Natural killer cell treated with Interleukin-12 subunit alpha and Interleukin-12 subunit beta and Interleukin-15 and Interleukin-18, amount 100 ng/mL, for 72 hours (primary cell): ENCODE measurements at regions not wholly inside any gene's neighbourhood (a gene's known extent, or its start where the extent isn't known, plus 50 kb on each side); places are given as distances from the start of the nearest gene placed in this dataset.
"Not testable (repeated sequence)": the region's sequence is repeated elsewhere in the genome, so short reads cannot be mapped to it uniquely, and the experiment has no call there.

Experiments used
- ATAC-seq, 2 donors: fragments of 150-1000 bp; cut with Tn5 transposase in 1 of 2; sonication (Bioruptor Pico), chemical (Tn5 transposase) in 1 of 2; 2 replicates each; pipeline ENCODE4 v1.10.0; 2021
- DNase-seq: peaks from one replicate; pipeline ENCODE4 v3.0.0; 2022; ENCODE audit warnings: low spot score
- H3K27ac Mint-ChIP-seq, 2 donors: 1 replicate in 1 of 2; 2 replicates in 1 of 2; pipeline ENCODE4 v1.8.0; 2022; ENCODE audit warnings: mixed read lengths in 2 of 2, mild to moderate bottlenecking in 1 of 2, moderate library complexity in 1 of 2
- H3K27me3 Mint-ChIP-seq, 2 donors: 1 replicate in 1 of 2; 2 replicates in 1 of 2; pipeline ENCODE4 v1.8.0; 2022; ENCODE audit warnings: mixed read lengths in 2 of 2
- H3K36me3 Mint-ChIP-seq: one replicate; pipeline ENCODE4 v1.8.0; 2022; ENCODE audit warnings: mixed read lengths
- H3K4me1 Mint-ChIP-seq, 2 donors: 1 replicate in 1 of 2; 2 replicates in 1 of 2; pipeline ENCODE4 v1.8.0; 2022; ENCODE audit warnings: low read depth in 2 of 2, mixed read lengths in 2 of 2, mild to moderate bottlenecking in 1 of 2
- H3K4me3 Mint-ChIP-seq: one replicate; pipeline ENCODE4 v1.8.0; 2022; ENCODE audit warnings: mixed read lengths
- H3K9me3 Mint-ChIP-seq: 2 replicates; pipeline ENCODE4 v1.8.0; 2022; ENCODE audit warnings: mixed read lengths

GRCh38 chr6:163876391-163876790, 461.9 kb downstream of the QKI start:
- no peak overlapping the region for H3K4me3 Mint-ChIP-seq
- ATAC-seq (no peak), DNase-seq (no peak)
- peaks cover 4% of the 10 kb centered on the region for H3K9me3 Mint-ChIP-seq
- peaks cover 11% of the 10 kb centered on the region for H3K36me3 Mint-ChIP-seq
- H3K4me1 Mint-ChIP-seq = no peaks in the 10 kb centered on the region
- no peak overlapping the region for H3K27ac Mint-ChIP-seq
- peaks cover 26 to 41% of the 10 kb centered on the region in 2 donors for H3K27me3 Mint-ChIP-seq

GRCh38 chr6:163874784-163875183, 460.3 kb downstream of the QKI start:
- ATAC-seq (no peak), DNase-seq (no peak)
- H3K27ac Mint-ChIP-seq = no peak overlapping the region
- peaks cover 4% of the 10 kb centered on the region for H3K9me3 Mint-ChIP-seq
- peaks cover 22 to 35% of the 10 kb centered on the region in 2 donors for H3K27me3 Mint-ChIP-seq
- H3K4me3 Mint-ChIP-seq = no peak overlapping the region
- H3K4me1 Mint-ChIP-seq = no peaks in the 10 kb centered on the region
- peaks cover 8% of the 10 kb centered on the region for H3K36me3 Mint-ChIP-seq

DNA sequence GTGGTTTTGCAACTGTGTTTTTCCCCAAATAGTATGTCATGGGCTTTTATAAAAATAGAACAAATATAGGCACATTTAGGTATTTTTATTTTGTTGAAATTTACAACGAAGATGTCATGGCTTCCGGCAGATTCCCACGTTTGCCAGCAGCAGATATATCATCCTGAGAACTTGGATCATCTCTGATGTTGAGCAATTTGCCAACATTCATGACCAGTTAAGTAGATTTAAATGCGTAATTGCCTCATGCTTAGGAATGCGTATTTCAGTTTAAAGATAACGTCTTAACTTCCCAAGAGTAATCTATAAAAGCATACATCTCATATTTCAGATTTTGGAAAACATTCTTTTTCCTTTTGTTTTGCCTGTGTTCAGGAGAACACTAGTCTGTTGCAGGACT, 457.8 kb downstream of the QKI start:
- ATAC-seq (no peak), DNase-seq (no peak)
- Mint-ChIP-seq H3K4me1 (no peaks in the 10 kb centered on the region), H3K27me3 (peaks cover 13 to 23% of the 10 kb centered on the region in 2 donors), H3K4me3 (no peak overlapping the region), H3K27ac (no peak overlapping the region), H3K9me3 (no peaks in the 10 kb centered on the region), H3K36me3 (peaks cover 4% of the 10 kb centered on the region)

DNA sequence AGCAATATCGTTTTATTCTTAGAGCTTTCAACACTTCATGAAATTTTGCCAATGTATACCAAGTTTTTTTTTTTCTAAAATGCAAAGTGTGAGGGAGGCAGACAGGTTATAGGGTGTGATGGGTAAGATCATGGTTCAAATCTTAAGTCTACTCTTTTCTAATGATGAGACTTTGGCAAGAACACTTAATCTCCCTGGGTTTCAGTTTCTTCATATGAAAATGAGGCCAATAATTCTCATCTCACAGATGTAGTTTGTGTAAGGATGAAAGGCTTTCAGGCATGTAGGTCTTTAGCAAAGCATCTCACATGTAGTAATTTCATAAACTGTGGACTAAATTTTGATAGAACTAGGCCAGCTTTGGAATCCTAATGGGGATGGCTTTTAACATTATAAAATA, 457.1 kb downstream of the QKI start:
- H3K9me3 Mint-ChIP-seq = no peaks in the 10 kb centered on the region
- DNase-seq = no peak
- no peak for ATAC-seq
- no peaks in the 10 kb centered on the region for H3K4me1 Mint-ChIP-seq
- peaks cover 4% of the 10 kb centered on the region for H3K36me3 Mint-ChIP-seq
- H3K4me3 Mint-ChIP-seq = no peak overlapping the region
- peaks cover 14 to 22% of the 10 kb centered on the region in 2 donors for H3K27me3 Mint-ChIP-seq
- H3K27ac Mint-ChIP-seq = no peak overlapping the region

DNA sequence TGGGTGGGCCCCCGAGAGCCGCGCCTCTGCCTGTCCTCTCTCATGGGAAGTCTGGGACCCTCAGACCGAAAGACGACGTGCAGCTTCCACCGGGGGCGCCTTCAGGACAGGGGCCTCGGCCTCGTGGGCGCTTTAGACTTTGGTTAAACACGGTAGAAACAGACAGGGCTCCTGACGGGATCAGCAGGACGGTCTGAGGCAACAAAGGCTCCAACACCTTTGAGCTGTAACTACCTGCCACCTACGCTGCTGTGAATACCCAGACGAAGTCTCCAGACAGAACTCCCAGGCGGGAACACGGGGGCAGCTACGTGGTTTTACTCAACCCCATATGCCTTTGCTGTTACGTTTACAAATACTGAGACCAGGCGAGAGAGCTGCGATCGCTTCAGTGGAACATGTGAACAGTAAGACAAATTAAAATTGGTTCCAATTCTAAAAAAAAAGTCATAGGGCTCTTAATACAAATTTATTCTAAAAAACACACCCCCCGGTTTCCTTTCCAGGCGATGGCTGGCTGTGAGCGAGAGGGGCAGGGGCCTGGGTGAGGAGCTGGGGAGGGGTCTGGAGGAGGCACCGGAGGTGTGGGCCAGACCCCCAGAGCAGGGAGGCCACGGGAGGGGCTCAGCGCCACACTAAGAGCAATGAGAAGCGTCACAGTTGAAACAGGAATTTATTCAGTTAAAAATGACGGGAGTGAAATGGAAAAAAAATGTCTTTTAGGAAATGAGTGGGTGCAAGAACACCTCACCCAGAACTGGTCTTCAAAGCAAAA, 453.2 kb downstream of the QKI start:
- H3K27me3 Mint-ChIP-seq = peaks cover 9 to 14% of the 10 kb centered on the region in 2 donors
- H3K27ac Mint-ChIP-seq = no peak overlapping the region
- no peaks in the 10 kb centered on the region for H3K9me3 Mint-ChIP-seq
- H3K4me1 Mint-ChIP-seq = peaks cover 0 to 4% of the 10 kb centered on the region in 2 donors
- H3K4me3 Mint-ChIP-seq = no peak overlapping the region
- ATAC-seq (no peak), DNase-seq (no peak)
- H3K36me3 Mint-ChIP-seq = no peaks in the 10 kb centered on the region

DNA sequence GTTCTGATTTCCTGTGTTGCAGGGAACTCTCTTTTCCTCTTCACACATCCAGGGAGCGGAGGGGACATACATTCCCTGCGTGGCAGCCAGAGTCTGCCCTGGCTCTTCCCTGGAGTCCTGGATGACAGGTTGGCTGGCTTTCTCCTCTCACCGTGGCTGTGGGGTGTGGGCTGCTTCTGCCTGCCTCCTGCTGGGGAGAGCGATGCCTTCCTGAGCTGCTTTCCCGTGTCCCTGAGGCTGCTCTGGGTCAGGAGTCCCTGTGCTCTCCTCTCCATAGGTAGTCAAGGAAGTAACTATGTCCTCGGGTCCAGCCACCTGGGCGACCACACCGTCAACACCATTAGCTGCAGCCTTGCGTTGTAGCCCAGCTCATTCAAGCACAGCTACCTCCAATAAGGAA, 451.7 kb downstream of the QKI start:
- Mint-ChIP-seq H3K36me3 (no peaks in the 10 kb centered on the region), H3K27ac (no peak overlapping the region), H3K9me3 (no peaks in the 10 kb centered on the region), H3K27me3 (peaks cover 14 to 15% of the 10 kb centered on the region in 2 donors), H3K4me1 (peaks cover 0 to 4% of the 10 kb centered on the region in 2 donors), H3K4me3 (no peak overlapping the region)
- ATAC-seq = no peak
- no peak for DNase-seq

- Mint-ChIP-seq H3K27me3 (peaks cover 15 to 19% of the 10 kb centered on the region in 2 donors), H3K27ac (no peak overlapping the region), H3K4me3 (no peak overlapping the region), H3K9me3 (no peaks in the 10 kb centered on the region), H3K4me1 (peaks cover 0 to 11% of the 10 kb centered on the region in 2 donors), H3K36me3 (no peaks in the 10 kb centered on the region)
- ATAC-seq (no peak), DNase-seq (no peak)
These were observed 449.0 kb downstream of the QKI start for GRCh38 chr6:163863565-163863964.

GRCh38 chr6:163862701-163863100, 448.2 kb downstream of the QKI start:
- DNase-seq (no peak), ATAC-seq (no peak)
- H3K9me3 Mint-ChIP-seq = no peaks in the 10 kb centered on the region
- peaks cover 15 to 25% of the 10 kb centered on the region in 2 donors for H3K27me3 Mint-ChIP-seq
- H3K27ac Mint-ChIP-seq = no peak overlapping the region
- H3K4me1 Mint-ChIP-seq = peaks cover 0 to 11% of the 10 kb centered on the region in 2 donors
- no peaks in the 10 kb centered on the region for H3K36me3 Mint-ChIP-seq
- H3K4me3 Mint-ChIP-seq = no peak overlapping the region

- peaks cover 14 to 19% of the 10 kb centered on the region in 2 donors for H3K27me3 Mint-ChIP-seq
- peaks cover 0 to 11% of the 10 kb centered on the region in 2 donors for H3K4me1 Mint-ChIP-seq
- DNase-seq (no peak), ATAC-seq (no peak)
- no peaks in the 10 kb centered on the region for H3K9me3 Mint-ChIP-seq
- H3K36me3 Mint-ChIP-seq = no peaks in the 10 kb centered on the region
- no peak overlapping the region for H3K27ac Mint-ChIP-seq
- H3K4me3 Mint-ChIP-seq = no peak overlapping the region
These were observed 447.1 kb downstream of the QKI start for GRCh38 chr6:163861627-163862026.

- Mint-ChIP-seq H3K4me1 (peaks cover 0 to 10% of the 10 kb centered on the region in 2 donors), H3K9me3 (no peaks in the 10 kb centered on the region), H3K36me3 (no peaks in the 10 kb centered on the region), H3K27ac (no peak overlapping the region), H3K4me3 (no peak overlapping the region), H3K27me3 (peaks cover 14 to 16% of the 10 kb centered on the region in 2 donors)
- ATAC-seq = peak in 1 of 2 donors; percentile 41
- DNase-seq = no peak
These were observed 446.0 kb downstream of the QKI start for GRCh38 chr6:163860287-163861081.

DNA sequence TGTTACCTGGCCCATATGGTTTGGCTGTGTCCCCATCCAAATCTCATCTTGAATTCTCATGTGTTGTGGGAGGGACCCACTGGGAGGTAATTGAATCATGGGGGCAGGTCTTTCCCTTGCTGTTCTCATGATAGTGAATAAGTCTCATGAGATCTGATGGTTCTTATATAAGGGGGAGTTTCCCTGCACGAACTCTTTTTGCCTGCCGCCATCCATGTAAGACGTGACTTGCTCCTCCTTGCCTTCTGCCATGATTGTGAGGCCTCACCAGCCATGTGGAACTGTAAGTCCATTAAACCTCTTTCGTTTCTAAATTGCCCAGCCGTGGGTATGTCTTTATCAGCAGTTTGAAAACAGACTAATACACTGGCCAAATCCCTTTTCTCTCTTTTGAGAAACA, 444.4 kb downstream of the QKI start:
- H3K4me1 Mint-ChIP-seq, H3K27ac Mint-ChIP-seq, H3K36me3 Mint-ChIP-seq, H3K4me3 Mint-ChIP-seq, DNase-seq, ATAC-seq, H3K9me3 Mint-ChIP-seq: not testable (repeated sequence)
- H3K27me3 Mint-ChIP-seq = peaks cover 11 to 14% of the 10 kb centered on the region in 2 donors

- Mint-ChIP-seq H3K27ac (no peak overlapping the region), H3K4me1 (peaks cover 0 to 6% of the 10 kb centered on the region in 2 donors), H3K36me3 (no peaks in the 10 kb centered on the region), H3K27me3 (peaks cover 11 to 12% of the 10 kb centered on the region in 2 donors), H3K9me3 (no peaks in the 10 kb centered on the region), H3K4me3 (no peak overlapping the region)
- no peak for DNase-seq
- no peak for ATAC-seq
These were observed 442.9 kb downstream of the QKI start for GRCh38 chr6:163857421-163857820.

GRCh38 chr6:163850874-163851273, 436.4 kb downstream of the QKI start:
- no peak overlapping the region for H3K27ac Mint-ChIP-seq
- no peak overlapping the region for H3K4me3 Mint-ChIP-seq
- ATAC-seq (no peak), DNase-seq (no peak)
- H3K4me1 Mint-ChIP-seq = no peaks in the 10 kb centered on the region
- H3K27me3 Mint-ChIP-seq = peaks cover 0 to 11% of the 10 kb centered on the region in 2 donors
- H3K36me3 Mint-ChIP-seq = peaks cover 18% of the 10 kb centered on the region
- H3K9me3 Mint-ChIP-seq = peaks cover 14% of the 10 kb centered on the region

GRCh38 chr6:163844761-163845160, 430.2 kb downstream of the QKI start:
- Mint-ChIP-seq H3K4me3 (no peak overlapping the region), H3K4me1 (no peaks in the 10 kb centered on the region), H3K9me3 (no peaks in the 10 kb centered on the region), H3K27ac (no peak overlapping the region), H3K36me3 (peaks cover 12% of the 10 kb centered on the region), H3K27me3 (peaks cover 0 to 5% of the 10 kb centered on the region in 2 donors)
- ATAC-seq (no peak), DNase-seq (no peak)
